Fibroblast of lung (primary cell): ENCODE measurements at regions not wholly inside any gene's neighbourhood (a gene's known extent, or its start where the extent isn't known, plus 50 kb on each side); places are given as distances from the start of the nearest gene placed in this dataset.
"Not testable (repeated sequence)": the region's sequence is repeated elsewhere in the genome, so short reads cannot be mapped to it uniquely, and the experiment has no call there.

Experiments used
- EZH2 ChIP-seq: IDR thresholded peaks from 2 replicates; pipeline ENCODE4 v1.5.1; 2012; ENCODE audit warnings: low read length, control low read depth, mild to moderate bottlenecking; ENCODE audit errors: missing control alignments
- TF ChIP-seq, protein P1 (sequence below), 2 donors: IDR thresholded peaks in 1 of 2; conservative IDR thresholded peaks in 1 of 2; 1 replicate in 1 of 2; 2 replicates in 1 of 2; pipeline ENCODE4 v1.5.1; 2011 to 2012; ENCODE audit warnings: low read length in 2 of 2, control low read depth in 1 of 2, inconsistent platforms in 1 of 2, low read depth in 1 of 2, mild to moderate bottlenecking in 1 of 2

DNA sequence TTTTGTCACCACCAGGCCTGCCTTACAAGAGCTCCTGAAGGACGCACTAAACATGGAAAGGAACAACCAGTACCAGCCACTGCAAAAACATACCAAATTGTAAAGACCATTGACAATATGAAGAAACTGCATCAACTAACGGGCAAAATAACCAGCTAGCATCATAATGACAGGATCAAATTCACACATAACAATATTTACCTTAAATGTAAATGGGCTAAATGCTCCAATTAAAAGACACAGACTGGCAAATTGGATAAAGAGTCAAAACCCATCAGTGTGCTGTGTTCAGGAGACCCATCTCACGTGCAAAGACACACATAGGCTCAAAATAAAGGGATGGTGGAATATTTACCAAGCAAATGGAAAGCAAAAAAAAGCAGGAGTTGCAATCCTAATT is 99.1 kb downstream of the JRKL start:
- TF ChIP-seq, protein P1, sequence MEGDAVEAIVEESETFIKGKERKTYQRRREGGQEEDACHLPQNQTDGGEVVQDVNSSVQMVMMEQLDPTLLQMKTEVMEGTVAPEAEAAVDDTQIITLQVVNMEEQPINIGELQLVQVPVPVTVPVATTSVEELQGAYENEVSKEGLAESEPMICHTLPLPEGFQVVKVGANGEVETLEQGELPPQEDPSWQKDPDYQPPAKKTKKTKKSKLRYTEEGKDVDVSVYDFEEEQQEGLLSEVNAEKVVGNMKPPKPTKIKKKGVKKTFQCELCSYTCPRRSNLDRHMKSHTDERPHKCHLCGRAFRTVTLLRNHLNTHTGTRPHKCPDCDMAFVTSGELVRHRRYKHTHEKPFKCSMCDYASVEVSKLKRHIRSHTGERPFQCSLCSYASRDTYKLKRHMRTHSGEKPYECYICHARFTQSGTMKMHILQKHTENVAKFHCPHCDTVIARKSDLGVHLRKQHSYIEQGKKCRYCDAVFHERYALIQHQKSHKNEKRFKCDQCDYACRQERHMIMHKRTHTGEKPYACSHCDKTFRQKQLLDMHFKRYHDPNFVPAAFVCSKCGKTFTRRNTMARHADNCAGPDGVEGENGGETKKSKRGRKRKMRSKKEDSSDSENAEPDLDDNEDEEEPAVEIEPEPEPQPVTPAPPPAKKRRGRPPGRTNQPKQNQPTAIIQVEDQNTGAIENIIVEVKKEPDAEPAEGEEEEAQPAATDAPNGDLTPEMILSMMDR (conservative IDR thresholded peaks at IDR 0.05 in 1 of 2, IDR thresholded peaks at IDR 0.05 in 1 of 2; ENCODE audit: low read depth in 1 of 2, low read length in 2 of 2), result not testable (repeated sequence)
- TF ChIP-seq EZH2, result not testable (repeated sequence)
